NCI-H1105 (cell line): ENCODE measurements at regions not wholly inside any gene's neighbourhood (a gene's known extent, or its start where the extent isn't known, plus 50 kb on each side); places are given as distances from the start of the nearest gene placed in this dataset.

Source experiments
- DNase-seq: peaks from one replicate; lab custom pipeline; 2025; lab: John Stamatoyannopoulos, UW

- DNase-seq = no peak
These were observed 235.6 kb upstream of the HS6ST1 start for GRCh38 chr2:128554151-128554769.

GRCh38 chr2:128555433-128555832 is 236.8 kb upstream of the HS6ST1 start:
- DNase-seq = no peak

- DNase-seq = no peak
These were observed 237.4 kb upstream of the HS6ST1 start for GRCh38 chr2:128556089-128556488.

GRCh38 chr2:128556633-128557032 is 238.0 kb upstream of the HS6ST1 start:
- DNase-seq = no peak

GRCh38 chr2:128557069-128557468 is 238.4 kb upstream of the HS6ST1 start:
- no peak for DNase-seq

- DNase-seq = no peak
These were observed 239.2 kb upstream of the HS6ST1 start for GRCh38 chr2:128557831-128558241.

- DNase-seq = no peak
These were observed 239.8 kb upstream of the HS6ST1 start for GRCh38 chr2:128558441-128558840.

- no peak for DNase-seq
These were observed 240.3 kb upstream of the HS6ST1 start for GRCh38 chr2:128558895-128559532.

- no peak for DNase-seq
These were observed 241.2 kb upstream of the HS6ST1 start for GRCh38 chr2:128559533-128560515.

- no peak for DNase-seq
These were observed 242.1 kb upstream of the HS6ST1 start for GRCh38 chr2:128560718-128561117.

- DNase-seq = no peak
These were observed 244.0 kb upstream of the HS6ST1 start for GRCh38 chr2:128562471-128563347.

- DNase-seq = no peak
These were observed 244.7 kb upstream of the HS6ST1 start for GRCh38 chr2:128563348-128563687.

GRCh38 chr2:128564131-128564530 is 245.5 kb upstream of the HS6ST1 start:
- no peak for DNase-seq

GRCh38 chr2:128564551-128564950 is 245.9 kb upstream of the HS6ST1 start:
- no peak for DNase-seq

GRCh38 chr2:128565441-128565840 is 246.8 kb upstream of the HS6ST1 start:
- no peak for DNase-seq

GRCh38 chr2:128566671-128567070 is 248.0 kb upstream of the HS6ST1 start:
- DNase-seq = no peak

GRCh38 chr2:128568106-128568505 is 249.4 kb upstream of the HS6ST1 start:
- DNase-seq = no peak

- no peak for DNase-seq
These were observed 254.4 kb upstream of the HS6ST1 start for GRCh38 chr2:128573116-128573515.

- DNase-seq = no peak
These were observed 254.9 kb upstream of the HS6ST1 start for GRCh38 chr2:128573531-128573930.

GRCh38 chr2:128577141-128577930 is 258.7 kb upstream of the HS6ST1 start:
- DNase-seq = no peak
